ENCODE measurements at regions not wholly inside any gene's neighbourhood (a gene's known extent, or its start where the extent isn't known, plus 50 kb on each side); places are given as distances from the start of the nearest gene placed in this dataset.
A peak's percentile ranks its signal among the peaks of the same experiment; 100 is the strongest.

DNA sequence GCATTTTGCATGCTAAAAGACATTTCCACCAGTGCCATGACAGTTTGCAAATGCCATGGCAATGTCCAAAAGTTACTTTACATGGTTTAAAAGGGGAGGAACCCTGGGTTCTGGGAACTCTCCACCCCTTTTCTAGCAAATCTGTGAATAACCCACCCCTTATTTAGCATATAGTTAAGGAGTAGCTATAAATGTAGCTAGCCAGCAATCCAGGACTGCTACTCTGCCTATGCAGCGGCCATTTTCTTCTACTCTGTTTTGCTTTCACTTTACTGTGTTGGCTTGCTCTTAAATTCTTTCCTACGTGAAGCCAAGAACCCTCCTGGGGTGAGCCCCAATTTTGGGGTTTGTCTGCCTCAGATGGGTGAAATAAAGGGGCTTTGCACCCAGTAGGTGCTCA lies 141.0 kb downstream of the PTPN11 start:
- no peaks in the 10 kb centered on the region for H3K9me3 Mint-ChIP-seq
- POLR2A ChIA-PET: no interaction called here
- intact Hi-C loops (cut with micrococcal nuclease): no loop called here
- no peak overlapping the region for H3K27ac Mint-ChIP-seq
- H3K4me3 Mint-ChIP-seq: no peak overlapping the region
- H3K27me3 Mint-ChIP-seq: no peaks in the 10 kb centered on the region
- ATAC-seq (no peak), DNase-seq (no peak)
- CTCF ChIA-PET: no interaction called here
- H3K36me3 Mint-ChIP-seq (ENCODE audit: low read depth): no peaks in the 10 kb centered on the region
- H3K4me1 Mint-ChIP-seq (ENCODE audit: low read depth): no peaks in the 10 kb centered on the region
- TF ChIP-seq, protein P1, sequence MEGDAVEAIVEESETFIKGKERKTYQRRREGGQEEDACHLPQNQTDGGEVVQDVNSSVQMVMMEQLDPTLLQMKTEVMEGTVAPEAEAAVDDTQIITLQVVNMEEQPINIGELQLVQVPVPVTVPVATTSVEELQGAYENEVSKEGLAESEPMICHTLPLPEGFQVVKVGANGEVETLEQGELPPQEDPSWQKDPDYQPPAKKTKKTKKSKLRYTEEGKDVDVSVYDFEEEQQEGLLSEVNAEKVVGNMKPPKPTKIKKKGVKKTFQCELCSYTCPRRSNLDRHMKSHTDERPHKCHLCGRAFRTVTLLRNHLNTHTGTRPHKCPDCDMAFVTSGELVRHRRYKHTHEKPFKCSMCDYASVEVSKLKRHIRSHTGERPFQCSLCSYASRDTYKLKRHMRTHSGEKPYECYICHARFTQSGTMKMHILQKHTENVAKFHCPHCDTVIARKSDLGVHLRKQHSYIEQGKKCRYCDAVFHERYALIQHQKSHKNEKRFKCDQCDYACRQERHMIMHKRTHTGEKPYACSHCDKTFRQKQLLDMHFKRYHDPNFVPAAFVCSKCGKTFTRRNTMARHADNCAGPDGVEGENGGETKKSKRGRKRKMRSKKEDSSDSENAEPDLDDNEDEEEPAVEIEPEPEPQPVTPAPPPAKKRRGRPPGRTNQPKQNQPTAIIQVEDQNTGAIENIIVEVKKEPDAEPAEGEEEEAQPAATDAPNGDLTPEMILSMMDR (IDR thresholded peaks at IDR 0.05): no peak

DNA sequence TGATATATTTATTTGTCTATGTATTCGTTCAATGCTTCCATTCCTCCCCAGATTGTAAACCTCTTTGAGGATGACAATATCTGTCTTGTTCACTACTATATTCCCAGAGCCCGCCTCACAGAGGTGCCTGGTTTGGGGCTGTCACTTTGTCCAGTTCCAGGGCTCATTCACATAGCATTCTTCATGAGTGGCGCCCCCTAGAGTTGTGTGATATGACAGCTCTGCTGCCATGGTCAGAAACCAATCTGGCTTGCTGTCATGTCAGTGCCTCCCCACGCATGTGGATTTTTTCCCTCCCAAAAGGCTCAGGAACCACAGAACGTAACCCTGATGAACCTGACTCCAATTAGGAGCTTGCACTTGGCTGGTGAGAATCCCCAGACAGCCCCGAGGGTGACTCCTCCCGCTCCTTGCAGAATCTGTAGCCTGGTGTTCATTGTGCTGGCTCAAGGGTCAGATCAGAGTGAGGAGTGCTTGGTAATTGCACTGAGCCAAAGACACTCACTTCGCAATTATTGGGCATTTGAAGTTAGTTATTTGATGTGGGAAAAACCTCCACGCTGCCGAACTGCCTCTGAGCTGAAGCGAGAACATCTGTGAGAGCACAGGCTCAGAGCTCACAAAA lies 145.5 kb downstream of the PTPN11 start:
- Mint-ChIP-seq H3K9me3 (no peaks in the 10 kb centered on the region), H3K4me3 (no peak overlapping the region), H3K36me3 (ENCODE audit: low read depth) (no peaks in the 10 kb centered on the region), H3K4me1 (ENCODE audit: low read depth) (no peaks in the 10 kb centered on the region), H3K27me3 (peaks cover 5% of the 10 kb centered on the region), H3K27ac (no peak overlapping the region)
- DNase-seq: no peak
- ChIA-PET POLR2A (interaction anchor here (0.5 kb wide), 1 partner anchor 161 kb away, joined by 4 read pairs; no protein-coding TSS in a partner anchor), CTCF (no interaction called here)
- intact Hi-C loops (cut with micrococcal nuclease): no loop called here
- TF ChIP-seq, protein P1 (IDR thresholded peaks at IDR 0.05): peak; percentile 17
- no peak for ATAC-seq

DNA sequence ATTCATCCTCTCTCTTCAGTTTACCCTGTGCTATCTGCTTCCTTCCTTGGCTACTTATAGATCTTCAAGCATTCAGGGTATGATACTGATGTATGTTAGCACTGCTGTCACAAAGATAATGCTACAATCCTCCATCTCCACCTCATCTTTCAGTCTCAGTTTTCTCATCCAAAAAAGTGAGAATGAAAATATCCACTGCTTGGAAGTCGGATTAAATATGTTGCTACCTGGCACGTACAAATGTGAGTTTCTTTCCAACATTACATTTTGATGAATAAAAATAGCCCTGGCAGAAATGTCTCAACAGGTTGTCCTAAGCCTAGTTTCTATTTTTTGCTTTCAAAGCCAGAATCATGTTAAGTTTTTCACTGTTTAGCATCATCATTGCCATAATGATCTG lies 149.9 kb downstream of the PTPN11 start:
- ChIA-PET CTCF (no interaction called here), POLR2A (no interaction called here)
- DNase-seq: no peak
- TF ChIP-seq, protein P1 (IDR thresholded peaks at IDR 0.05): no peak
- Mint-ChIP-seq H3K4me3 (no peak overlapping the region), H3K27ac (no peak overlapping the region), H3K4me1 (ENCODE audit: low read depth) (no peaks in the 10 kb centered on the region), H3K9me3 (no peaks in the 10 kb centered on the region), H3K27me3 (peaks cover 21% of the 10 kb centered on the region), H3K36me3 (ENCODE audit: low read depth) (no peaks in the 10 kb centered on the region)
- intact Hi-C loops (cut with micrococcal nuclease): no loop called here
- ATAC-seq: no peak

DNA sequence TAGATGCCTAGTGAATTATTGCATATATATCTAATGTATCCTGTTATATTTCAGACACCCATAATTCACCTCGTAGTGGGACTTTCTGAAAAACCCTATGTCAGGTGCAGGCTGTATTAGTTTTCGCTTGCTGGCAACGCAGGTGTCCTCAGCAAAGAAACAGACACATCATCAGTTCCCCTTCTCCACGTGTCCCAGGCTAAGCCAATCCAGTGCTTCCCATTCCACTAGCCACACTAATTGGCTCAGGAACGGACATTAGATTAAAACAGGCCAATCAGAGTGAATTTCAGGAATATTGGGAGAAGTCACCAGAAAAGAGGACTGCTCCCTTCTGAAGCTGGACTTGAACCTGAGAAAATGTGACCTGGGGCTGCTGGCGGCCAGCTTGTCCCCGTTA lies 151.3 kb downstream of the PTPN11 start:
- Mint-ChIP-seq H3K27ac (no peak overlapping the region), H3K4me1 (ENCODE audit: low read depth) (no peaks in the 10 kb centered on the region), H3K27me3 (peaks cover 21% of the 10 kb centered on the region), H3K36me3 (ENCODE audit: low read depth) (no peaks in the 10 kb centered on the region), H3K4me3 (no peak overlapping the region), H3K9me3 (no peaks in the 10 kb centered on the region)
- no peak for DNase-seq
- intact Hi-C loops (cut with micrococcal nuclease): no loop called here
- POLR2A ChIA-PET: no interaction called here
- no peak for ATAC-seq
- CTCF ChIA-PET: no interaction called here
- TF ChIP-seq, protein P1 (IDR thresholded peaks at IDR 0.05): no peak

DNA sequence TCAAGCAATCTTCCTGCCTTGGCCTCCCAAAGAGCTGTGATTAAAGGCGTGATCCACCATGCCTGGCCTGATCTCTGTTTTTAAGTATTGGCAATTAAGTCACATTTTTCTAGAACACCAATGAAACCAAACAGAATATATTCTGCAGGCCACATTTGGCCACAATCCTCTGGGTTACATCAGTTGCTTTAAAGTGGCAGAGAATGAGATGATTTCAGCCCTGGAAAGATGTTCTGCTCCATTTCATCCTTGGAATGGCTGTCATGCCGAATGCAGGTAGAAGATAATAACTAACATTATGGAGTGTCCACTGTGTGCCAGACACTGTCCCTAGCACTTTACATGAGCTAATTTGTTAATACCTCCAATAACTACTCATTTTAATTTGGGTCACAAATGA lies 154.4 kb downstream of the PTPN11 start:
- TF ChIP-seq, protein P1 (IDR thresholded peaks at IDR 0.05): no peak
- no peaks in the 10 kb centered on the region for H3K4me1 Mint-ChIP-seq (ENCODE audit: low read depth)
- DNase-seq (no peak), ATAC-seq (no peak)
- H3K27ac Mint-ChIP-seq: no peak overlapping the region
- intact Hi-C loops (cut with micrococcal nuclease): no loop called here
- peaks cover 25% of the 10 kb centered on the region for H3K27me3 Mint-ChIP-seq
- H3K9me3 Mint-ChIP-seq: no peaks in the 10 kb centered on the region
- no peak overlapping the region for H3K4me3 Mint-ChIP-seq
- ChIA-PET POLR2A (no interaction called here), CTCF (no interaction called here)
- no peaks in the 10 kb centered on the region for H3K36me3 Mint-ChIP-seq (ENCODE audit: low read depth)
